IMR-90 (cell line): ENCODE measurements at regions not wholly inside any gene's neighbourhood (a gene's known extent, or its start where the extent isn't known, plus 50 kb on each side); places are given as distances from the start of the nearest gene placed in this dataset.

Experiments used
- ATAC-seq: fragments of 200-7000 bp; cut with Tn5 transposase; 2 replicates; pipeline ENCODE4 v1.9.1; 2020; ENCODE audit warnings: low read depth, mild to moderate bottlenecking, moderate library complexity
- BruUV-seq: library from RNA; stranded (reverse); fragments of 400-500 nt; replicated peaks from 2 replicates; lab custom pipeline; 2021; lab: Mats Ljungman, UMichigan
- CTCF ChIA-PET: fragments of 300-600 bp; formaldehyde crosslinking; extraction: SDS; loops from one replicate; lab custom pipeline; 2021; ENCODE audit warnings: antibody characterized with exemption; lab: Yijun Ruan, JAX
- POLR2A ChIA-PET: fragments of 300-600 bp; sonication (Branson Sonifier 250); formaldehyde crosslinking; loops from one replicate; lab custom pipeline; 2022; ENCODE audit warnings: antibody characterized with exemption; ENCODE audit not compliant: unreplicated experiment; lab: Charles Lee
- DNase-seq: peaks from one replicate; pipeline ENCODE4 v3.0.0; 2013
- H2AFZ ChIP-seq: replicated peaks from 2 replicates; pipeline ENCODE3; 2013; ENCODE audit warnings: low read length, mild to moderate bottlenecking; ENCODE audit not compliant: poor library complexity
- H2AK5ac ChIP-seq: 2 replicates; pipeline ENCODE4 v1.6.1; 2013; ENCODE audit warnings: low read depth, low read length, inconsistent platforms
- H2AK9ac ChIP-seq: replicated peaks from 2 replicates; pipeline ENCODE3; 2013; ENCODE audit warnings: mild to moderate bottlenecking, low read depth, low read length, moderate library complexity; ENCODE audit not compliant: poor library complexity
- H2BK120ac ChIP-seq: 2 replicates; pipeline ENCODE4 v1.6.1; 2013; ENCODE audit warnings: low read depth, low read length, inconsistent platforms
- H2BK15ac ChIP-seq: 3 replicates; pipeline ENCODE4 v1.6.1; 2013; ENCODE audit warnings: low read depth, low read length, inconsistent platforms
- H2BK20ac ChIP-seq: 2 replicates; pipeline ENCODE4 v1.6.1; 2013; ENCODE audit warnings: low read depth, mild to moderate bottlenecking, inconsistent platforms, low read length, moderate library complexity
- H2BK5ac ChIP-seq: 2 replicates; pipeline ENCODE4 v1.6.1; 2013; ENCODE audit warnings: mild to moderate bottlenecking, low read depth, low read length, inconsistent platforms; ENCODE audit not compliant: poor library complexity, severe bottlenecking
- H3K14ac ChIP-seq: replicated peaks from 2 replicates; pipeline ENCODE4 v1.6.1; 2013; ENCODE audit warnings: low read depth, low read length, inconsistent platforms
- H3K18ac ChIP-seq: 2 replicates; pipeline ENCODE4 v1.6.1; 2013; ENCODE audit warnings: low read depth, low read length, control low read depth
- H3K23ac ChIP-seq: 2 replicates; pipeline ENCODE4 v1.6.1; 2013; ENCODE audit warnings: low read depth, low read length, inconsistent platforms
- H3K27ac ChIP-seq: 2 replicates; pipeline ENCODE4 v1.5.1; 2013; ENCODE audit warnings: mild to moderate bottlenecking, control low read depth, low read length; ENCODE audit not compliant: insufficient read depth
- H3K27me3 ChIP-seq: 2 replicates; pipeline ENCODE4 v1.6.1; 2013; ENCODE audit warnings: low read length; ENCODE audit not compliant: control insufficient read depth, insufficient read depth
- H3K36me3 ChIP-seq: 2 replicates; pipeline ENCODE4 v1.6.1; 2013; ENCODE audit warnings: low read length, mixed read lengths; ENCODE audit not compliant: control insufficient read depth, insufficient read depth
- H3K4ac ChIP-seq: 2 replicates; pipeline ENCODE4 v1.6.1; 2013; ENCODE audit warnings: low read depth, low read length, inconsistent platforms
- H3K4me1 ChIP-seq: 2 replicates; pipeline ENCODE4 v1.6.1; 2013; ENCODE audit warnings: low read length, mixed read lengths; ENCODE audit not compliant: control insufficient read depth, insufficient read depth
- H3K4me2 ChIP-seq: 2 replicates; pipeline ENCODE4 v1.6.1; 2013; ENCODE audit warnings: low read depth, mild to moderate bottlenecking, control low read depth, low read length, moderate library complexity
- H3K4me3 ChIP-seq: 2 replicates; pipeline ENCODE4 v1.5.1; 2013; ENCODE audit warnings: low read depth, mild to moderate bottlenecking, control low read depth, low read length, moderate library complexity; ENCODE audit not compliant: insufficient read depth
- H3K56ac ChIP-seq: 2 replicates; pipeline ENCODE4 v1.6.1; 2013; ENCODE audit warnings: low read length, inconsistent platforms; ENCODE audit not compliant: insufficient read depth; ENCODE audit errors: extremely low read depth
- H3K79me1 ChIP-seq, 2 experiments: 2 replicates each; pipeline ENCODE4 v1.6.1; 2013; ENCODE audit warnings: low read length in 2 of 2, inconsistent platforms in 1 of 2, low read depth in 1 of 2
- H3K9ac ChIP-seq: 2 replicates; pipeline ENCODE4 v1.6.1; 2013; ENCODE audit warnings: low read depth, low read length, control low read depth
- H3K9me1 ChIP-seq: 2 replicates; pipeline ENCODE4 v1.6.1; 2013; ENCODE audit warnings: low read length, inconsistent platforms; ENCODE audit not compliant: insufficient read depth
- H3K9me3 ChIP-seq: 2 replicates; pipeline ENCODE4 v1.6.1; 2013; ENCODE audit warnings: low read length; ENCODE audit not compliant: control insufficient read depth, insufficient read depth
- H4K20me1 ChIP-seq: 2 replicates; pipeline ENCODE4 v1.6.1; 2013; ENCODE audit warnings: low read length, inconsistent platforms; ENCODE audit not compliant: insufficient read depth
- H4K5ac ChIP-seq: 2 replicates; pipeline ENCODE4 v1.6.1; 2013; ENCODE audit warnings: mild to moderate bottlenecking, low read depth, low read length, control low read depth
- H4K8ac ChIP-seq, 2 experiments: 2 replicates each; pipeline ENCODE4 v1.6.1; 2013; ENCODE audit warnings: low read depth in 2 of 2, low read length in 2 of 2, control low read depth in 1 of 2, inconsistent platforms in 1 of 2
- H4K91ac ChIP-seq: 2 replicates; pipeline ENCODE4 v1.6.1; 2013; ENCODE audit warnings: low read depth, low read length, inconsistent platforms; ENCODE audit not compliant: insufficient read depth
- BHLHE40 ChIP-seq: fragments of 150-350 bp; IDR thresholded peaks from 2 replicates; pipeline ENCODE4 v1.6.1; 2016; ENCODE audit warnings: mild to moderate bottlenecking, low read depth, low read length
- CEBPB ChIP-seq: IDR thresholded peaks from 2 replicates; pipeline ENCODE4 v1.6.1; 2012; ENCODE audit warnings: low read depth, low read length, improper control_type of control experiment
- CHD1 ChIP-seq: IDR thresholded peaks from 2 replicates; pipeline ENCODE4 v1.6.1; 2012; ENCODE audit warnings: low read depth, low read length, improper control_type of control experiment
- ELK1 ChIP-seq: fragments of 150-350 bp; IDR thresholded peaks from 2 replicates; pipeline ENCODE4 v1.6.1; 2016; ENCODE audit warnings: low read depth, mild to moderate bottlenecking, low read length, moderate library complexity, borderline replicate concordance
- FOS ChIP-seq: fragments of 150-350 bp; IDR thresholded peaks from 2 replicates; pipeline ENCODE4 v1.6.1; 2016; ENCODE audit warnings: low read depth, low read length
- MAFK ChIP-seq: IDR thresholded peaks from 2 replicates; pipeline ENCODE4 v1.6.1; 2012; ENCODE audit warnings: low read depth, low read length, improper control_type of control experiment
- MAZ ChIP-seq: IDR thresholded peaks from 2 replicates; pipeline ENCODE4 v1.6.1; 2012; ENCODE audit warnings: low read depth, mild to moderate bottlenecking, low read length, improper control_type of control experiment, moderate library complexity, borderline replicate concordance
- NFE2L2 ChIP-seq: fragments of 150-350 bp; IDR thresholded peaks from 2 replicates; pipeline ENCODE4 v1.6.1; 2016; ENCODE audit warnings: low read depth, mild to moderate bottlenecking, low read length
- POLR2A ChIP-seq: IDR thresholded peaks from 2 replicates; pipeline ENCODE4 v1.6.1; 2012; ENCODE audit warnings: mild to moderate bottlenecking, low read depth, low read length
- RAD21 ChIP-seq: IDR thresholded peaks from 2 replicates; pipeline ENCODE4 v1.6.1; 2012; ENCODE audit warnings: low read length, improper control_type of control experiment
- RCOR1 ChIP-seq: IDR thresholded peaks from 2 replicates; pipeline ENCODE4 v1.6.1; 2012; ENCODE audit warnings: mild to moderate bottlenecking, low read length, improper control_type of control experiment; ENCODE audit not compliant: insufficient replicate concordance
- SMC3 ChIP-seq: fragments of 150-350 bp; IDR thresholded peaks from 2 replicates; pipeline ENCODE4 v1.6.1; 2016; ENCODE audit warnings: low read depth, mild to moderate bottlenecking, antibody characterized with exemption, low read length, moderate library complexity
- USF2 ChIP-seq: fragments of 150-350 bp; IDR thresholded peaks from 2 replicates; pipeline ENCODE4 v1.6.1; 2017; ENCODE audit warnings: mild to moderate bottlenecking, antibody characterized with exemption, low read length, low read depth
- WGBS, 2 experiments: methylation state at CpG; one replicate each; pipeline versions ENCODE4 v1.1.5 to v1.1.7; 2013; ENCODE audit warnings: missing lambda C conversion rate in 2 of 2; ENCODE audit not compliant: insufficient read length in 1 of 2; ENCODE audit errors: extremely low coverage in 2 of 2; 5-methylcytosine and 5-hydroxymethylcytosine counted together
- dilution Hi-C: fragments of 300-500 bp; cut with HindIII; formaldehyde crosslinking; loops from one replicate; pipeline ENCODE4 v1.14.3; 2018; ENCODE audit warnings: low sequenced_read_pairs; ENCODE audit not compliant: unreplicated experiment
- in situ Hi-C: fragments of 300-500 bp; cut with MboI; formaldehyde crosslinking; loops from 3 replicates; pipeline ENCODE4 v1.14.3; 2019; ENCODE audit warnings: low sequenced_read_pairs, inconsistent platforms, mixed read lengths
- intact Hi-C: fragments of 100-400 bp; cut with micrococcal nuclease; formaldehyde crosslinking; loops from 2 replicates; pipeline ENCODE4 v1.10.0; 2022
- TF ChIP-seq, protein P1 (sequence below): conservative IDR thresholded peaks from 2 replicates; pipeline ENCODE4 v1.5.1; 2012; ENCODE audit warnings: mild to moderate bottlenecking, low read depth, low read length, improper control_type of control experiment

GRCh38 chr13:60699636-60700035 is 302.6 kb downstream of the TDRD3 start:
- Histone ChIP-seq H2AK9ac (no peak overlapping the region), H3K9ac (no peak overlapping the region), H4K91ac (no peak overlapping the region), H3K9me1 (no peaks in the 10 kb centered on the region), H3K23ac (no peak overlapping the region), H2BK5ac (no peak overlapping the region), H3K27ac (no peak overlapping the region), H2AFZ (no peak overlapping the region), H2BK15ac (no peak overlapping the region), H3K27me3 (no peaks in the 10 kb centered on the region), H3K14ac (no peak overlapping the region), H4K8ac (no peak overlapping the region), H3K4ac (no peak overlapping the region), H4K5ac (no peak overlapping the region), H3K4me1 (no peaks in the 10 kb centered on the region), H2BK20ac (no peak overlapping the region), H3K9me3 (no peaks in the 10 kb centered on the region; the same call in 1 of the 2 replicates), H3K56ac (no peak overlapping the region), H3K36me3 (no peaks in the 10 kb centered on the region), H3K4me2 (no peak overlapping the region), H2BK120ac (no peak overlapping the region), H2AK5ac (no peak overlapping the region), H3K4me3 (no peak overlapping the region), H3K18ac (no peak overlapping the region), H4K20me1 (no peaks in the 10 kb centered on the region), H3K79me1 (no peaks in the 10 kb centered on the region)
- TF ChIP-seq USF2 (no peak), SMC3 (no peak), POLR2A (no peak), CHD1 (no peak), RAD21 (no peak), MAFK (no peak), MAZ (no peak), FOS (no peak), CEBPB (no peak), BHLHE40 (no peak), ELK1 (no peak), RCOR1 (no peak), NFE2L2 (no peak)
- TF ChIP-seq, protein P1, sequence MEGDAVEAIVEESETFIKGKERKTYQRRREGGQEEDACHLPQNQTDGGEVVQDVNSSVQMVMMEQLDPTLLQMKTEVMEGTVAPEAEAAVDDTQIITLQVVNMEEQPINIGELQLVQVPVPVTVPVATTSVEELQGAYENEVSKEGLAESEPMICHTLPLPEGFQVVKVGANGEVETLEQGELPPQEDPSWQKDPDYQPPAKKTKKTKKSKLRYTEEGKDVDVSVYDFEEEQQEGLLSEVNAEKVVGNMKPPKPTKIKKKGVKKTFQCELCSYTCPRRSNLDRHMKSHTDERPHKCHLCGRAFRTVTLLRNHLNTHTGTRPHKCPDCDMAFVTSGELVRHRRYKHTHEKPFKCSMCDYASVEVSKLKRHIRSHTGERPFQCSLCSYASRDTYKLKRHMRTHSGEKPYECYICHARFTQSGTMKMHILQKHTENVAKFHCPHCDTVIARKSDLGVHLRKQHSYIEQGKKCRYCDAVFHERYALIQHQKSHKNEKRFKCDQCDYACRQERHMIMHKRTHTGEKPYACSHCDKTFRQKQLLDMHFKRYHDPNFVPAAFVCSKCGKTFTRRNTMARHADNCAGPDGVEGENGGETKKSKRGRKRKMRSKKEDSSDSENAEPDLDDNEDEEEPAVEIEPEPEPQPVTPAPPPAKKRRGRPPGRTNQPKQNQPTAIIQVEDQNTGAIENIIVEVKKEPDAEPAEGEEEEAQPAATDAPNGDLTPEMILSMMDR = no peak
- dilution Hi-C loops (no loop called here), in situ Hi-C loops (loop anchor here (10.0 kb wide), 1 partner anchor 65 kb away; no protein-coding TSS in a partner anchor), intact Hi-C loops (no loop called here)
- DNase-seq = no peak
- ChIA-PET POLR2A (no interaction called here), CTCF (no interaction called here)
- no TSS peak for BruUV-seq
- no CpG with 5 or more reads among the region's 2 CpGs for WGBS, 2 experiments
- ATAC-seq = no peak
